GM12872 (cell line): ENCODE measurements at regions not wholly inside any gene's neighbourhood (a gene's known extent, or its start where the extent isn't known, plus 50 kb on each side); places are given as distances from the start of the nearest gene placed in this dataset.

Experiments used
- CTCF ChIP-seq: IDR thresholded peaks from 3 replicates; pipeline ENCODE4 v1.5.1; 2011; ENCODE audit warnings: low read depth, mild to moderate bottlenecking, low read length, moderate library complexity; ENCODE audit not compliant: insufficient read depth

GRCh38 chr2:20150110-20150706 lies 74.7 kb downstream of the SDC1 start:
- no peak for TF ChIP-seq CTCF

- TF ChIP-seq CTCF: no peak
These were observed 75.3 kb downstream of the SDC1 start for GRCh38 chr2:20149703-20150030.

GRCh38 chr2:20148923-20149702 lies 75.8 kb downstream of the SDC1 start:
- TF ChIP-seq CTCF: no peak

GRCh38 chr2:20148426-20148922 lies 76.5 kb downstream of the SDC1 start:
- no peak for TF ChIP-seq CTCF

- TF ChIP-seq CTCF: no peak
These were observed 77.6 kb downstream of the SDC1 start for GRCh38 chr2:20147351-20147750.

GRCh38 chr2:20146401-20146800 lies 78.5 kb downstream of the SDC1 start:
- TF ChIP-seq CTCF: no peak

GRCh38 chr2:20145497-20146193 lies 79.3 kb downstream of the SDC1 start:
- TF ChIP-seq CTCF: no peak
